NCI-H146 (cell line): ENCODE measurements at regions not wholly inside any gene's neighbourhood (a gene's known extent, or its start where the extent isn't known, plus 50 kb on each side); places are given as distances from the start of the nearest gene placed in this dataset.

Experiments
- DNase-seq: peaks from one replicate; lab custom pipeline; 2025; lab: John Stamatoyannopoulos, UW

GRCh38 chr1:4586611-4587160, 67.7 kb upstream of the AJAP1 start:
- DNase-seq: no peak

GRCh38 chr1:4587721-4588120, 66.7 kb upstream of the AJAP1 start:
- no peak for DNase-seq

- DNase-seq: no peak
Measured at GRCh38 chr1:4590756-4591155, 63.7 kb upstream of the AJAP1 start.

GRCh38 chr1:4591926-4592325, 62.5 kb upstream of the AJAP1 start:
- no peak for DNase-seq

GRCh38 chr1:4593106-4593505, 61.3 kb upstream of the AJAP1 start:
- DNase-seq: no peak

- no peak for DNase-seq
Measured at GRCh38 chr1:4594286-4594991, 60.0 kb upstream of the AJAP1 start.

GRCh38 chr1:4595341-4596225, 58.8 kb upstream of the AJAP1 start:
- DNase-seq: no peak

GRCh38 chr1:4596486-4596885, 57.9 kb upstream of the AJAP1 start:
- DNase-seq: no peak

- DNase-seq: no peak
Measured at GRCh38 chr1:4597020-4597419, 57.4 kb upstream of the AJAP1 start.

GRCh38 chr1:4598561-4598960, 55.8 kb upstream of the AJAP1 start:
- DNase-seq: no peak

GRCh38 chr1:4599521-4599920, 54.9 kb upstream of the AJAP1 start:
- DNase-seq: no peak

GRCh38 chr1:4599951-4600481, 54.4 kb upstream of the AJAP1 start:
- DNase-seq: no peak

GRCh38 chr1:4600615-4601460, 53.6 kb upstream of the AJAP1 start:
- DNase-seq: no peak

GRCh38 chr1:4601941-4602340, 52.5 kb upstream of the AJAP1 start:
- no peak for DNase-seq

GRCh38 chr1:4602462-4603294, 51.7 kb upstream of the AJAP1 start:
- DNase-seq: no peak

GRCh38 chr1:4603295-4604110, 50.9 kb upstream of the AJAP1 start:
- no peak for DNase-seq
